ENCODE measurements at regions not wholly inside any gene's neighbourhood (a gene's known extent, or its start where the extent isn't known, plus 50 kb on each side); places are given as distances from the start of the nearest gene placed in this dataset.
"Not testable (repeated sequence)": the region's sequence is repeated elsewhere in the genome, so short reads cannot be mapped to it uniquely, and the experiment has no call there.

DNA sequence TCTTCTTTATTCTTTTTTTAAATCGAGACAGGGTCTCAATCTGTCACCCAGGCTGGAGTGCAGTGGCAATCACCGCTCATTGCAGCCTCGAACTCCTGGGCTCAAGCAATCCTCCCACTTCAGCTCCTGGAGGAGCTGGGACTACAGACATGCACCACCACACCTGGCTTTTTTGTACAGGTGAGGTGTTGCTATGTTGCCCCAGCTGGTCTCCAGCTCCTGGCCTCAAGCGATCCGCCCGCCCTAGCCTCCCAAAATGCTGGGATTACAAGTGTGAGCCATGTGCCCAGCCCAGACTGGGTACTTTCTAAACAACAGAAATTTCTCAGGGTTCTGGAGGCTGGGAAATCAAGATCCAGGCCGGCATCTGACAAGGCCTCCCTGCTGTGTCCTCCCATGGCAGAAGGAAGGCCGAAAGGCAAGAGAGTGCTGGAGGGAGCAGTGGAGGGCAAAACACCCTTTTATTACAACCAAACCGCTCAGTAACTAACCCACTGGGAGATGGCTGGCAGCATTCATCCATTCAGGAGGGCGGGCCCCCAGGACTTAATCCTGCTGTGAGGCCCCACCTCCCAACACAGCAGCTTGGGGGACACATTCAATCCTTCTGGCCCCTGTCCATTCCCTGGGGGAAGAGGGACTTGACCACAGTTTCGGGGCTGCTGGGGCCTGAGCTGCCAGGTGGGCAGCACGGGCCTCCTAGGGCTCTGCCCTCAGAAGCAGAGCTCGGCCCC, 76.6 kb downstream of the KCNJ18 start:
- not testable (repeated sequence) for H3K27ac ChIP-seq (ENCODE audit: low read depth in 1 of 2, low read length in 2 of 2); H3K9me3 ChIP-seq (ENCODE audit: control insufficient read depth, low read length); H3K36me3 ChIP-seq (ENCODE audit: control insufficient read depth in 1 of 2, insufficient read depth in 2 of 2, low read length in 1 of 2); H3K4me1 ChIP-seq (ENCODE audit: control insufficient read depth in 1 of 2, insufficient read depth in 2 of 2, low read length in 2 of 2); ATAC-seq (ENCODE audit: low FRiP score); H3K4me3 ChIP-seq (ENCODE audit: low read length in 2 of 2); H3K27me3 ChIP-seq (ENCODE audit: control insufficient read depth in 1 of 2, insufficient read depth in 2 of 2, low read length in 1 of 2)
- 77 to 79% methylated on average over 13 of the region's 13 CpGs for WGBS, 2 donors
- intact Hi-C loops (cut with DNase I), result loop anchor here in 1 of 2 donors (5.0 kb wide), 1 partner anchor 467 kb away; no protein-coding TSS in a partner anchor
- peak in 1 of 2 donors; percentile 66 for DNase-seq

DNA sequence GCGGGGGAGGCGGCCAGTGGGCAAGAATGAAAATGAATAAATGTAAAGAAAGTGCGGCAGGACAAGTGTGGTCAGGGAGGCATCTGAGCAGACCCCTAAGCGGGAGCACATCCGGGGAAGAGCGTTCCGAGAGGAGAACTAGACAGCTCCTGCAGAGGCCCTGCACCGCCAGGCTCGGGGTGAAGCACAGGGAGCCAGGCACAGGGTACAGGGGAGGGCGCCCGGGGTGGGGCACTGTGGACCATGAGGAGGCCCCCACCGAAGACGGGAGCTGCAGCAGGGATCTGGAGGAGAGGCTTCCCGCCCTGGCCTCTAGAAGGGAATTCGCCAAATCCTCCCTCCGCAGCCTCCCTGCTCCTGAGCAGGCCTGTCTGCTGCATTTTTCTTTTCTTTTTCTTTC, 77.5 kb downstream of the KCNJ18 start:
- intact Hi-C loops (cut with DNase I), result loop anchor here in 1 of 2 donors (5.0 kb wide), 1 partner anchor 467 kb away; no protein-coding TSS in a partner anchor
- not testable (repeated sequence) for H3K27ac ChIP-seq (ENCODE audit: low read depth in 1 of 2, low read length in 2 of 2); H3K27me3 ChIP-seq (ENCODE audit: control insufficient read depth in 1 of 2, insufficient read depth in 2 of 2, low read length in 1 of 2); H3K9me3 ChIP-seq (ENCODE audit: control insufficient read depth, low read length); H3K36me3 ChIP-seq (ENCODE audit: control insufficient read depth in 1 of 2, insufficient read depth in 2 of 2, low read length in 1 of 2); H3K4me3 ChIP-seq (ENCODE audit: low read length in 2 of 2); H3K4me1 ChIP-seq (ENCODE audit: control insufficient read depth in 1 of 2, insufficient read depth in 2 of 2, low read length in 2 of 2); ATAC-seq (ENCODE audit: low FRiP score)
- 92 to 93% methylated on average over 14 to 16 of the region's 16 CpGs for WGBS, 2 donors
- peak in 1 of 2 donors; percentile 70 for DNase-seq

DNA sequence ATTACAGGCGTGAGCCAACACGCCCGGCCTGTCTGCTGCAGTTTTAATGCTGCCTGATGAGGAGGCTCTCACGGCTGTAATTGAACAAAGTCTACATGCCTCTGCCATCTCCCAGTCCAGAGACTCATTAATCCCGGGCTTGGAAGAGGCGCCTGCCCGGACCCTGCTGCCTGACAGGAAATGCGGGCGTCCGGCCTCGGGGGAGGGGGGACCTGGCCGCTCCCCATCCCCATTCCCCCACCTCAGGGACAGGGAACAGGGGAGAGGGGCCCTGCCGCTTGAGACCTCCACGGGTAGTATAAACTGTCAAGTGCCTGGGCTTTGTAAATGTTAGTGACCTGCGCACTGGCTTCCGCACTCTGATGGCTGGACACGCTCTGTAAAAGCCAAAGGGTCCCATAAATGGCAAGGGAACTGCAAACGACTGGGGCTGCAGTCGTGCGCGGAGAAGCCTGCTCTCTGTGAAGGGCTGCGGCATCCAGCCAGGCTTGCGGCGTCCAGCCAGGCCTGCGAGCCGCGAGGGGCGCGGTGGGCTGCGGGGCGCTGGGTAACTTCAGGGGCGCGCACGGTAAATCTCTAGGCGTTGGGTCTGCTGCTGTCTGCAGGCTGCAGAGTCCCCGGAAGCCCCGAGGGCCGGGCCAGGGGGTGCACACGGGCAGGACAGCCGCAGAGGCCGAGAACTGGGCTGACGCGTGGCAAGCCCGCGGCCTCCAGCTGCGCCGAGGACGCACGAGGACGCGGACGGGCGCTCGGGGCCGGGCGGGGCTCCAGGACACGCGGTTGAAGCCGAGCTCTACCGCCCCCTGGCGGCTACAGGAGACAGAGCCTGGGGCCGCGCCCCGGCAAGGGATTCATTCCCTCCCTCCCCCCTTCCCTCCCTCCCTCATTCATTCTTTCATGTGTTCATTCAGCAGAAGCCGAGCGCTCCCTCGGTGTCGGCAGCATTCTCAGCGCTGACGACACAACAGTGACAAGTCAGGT, 78.4 kb downstream of the KCNJ18 start:
- 23 to 25% methylated on average over 30 to 37 of the region's 70 CpGs for WGBS, 2 donors
- H3K9me3 ChIP-seq (ENCODE audit: control insufficient read depth, low read length); H3K27me3 ChIP-seq (ENCODE audit: control insufficient read depth in 1 of 2, insufficient read depth in 2 of 2, low read length in 1 of 2); H3K27ac ChIP-seq (ENCODE audit: low read depth in 1 of 2, low read length in 2 of 2); intact Hi-C loops (cut with DNase I); H3K36me3 ChIP-seq (ENCODE audit: control insufficient read depth in 1 of 2, insufficient read depth in 2 of 2, low read length in 1 of 2); H3K4me1 ChIP-seq (ENCODE audit: control insufficient read depth in 1 of 2, insufficient read depth in 2 of 2, low read length in 2 of 2); DNase-seq; H3K4me3 ChIP-seq (ENCODE audit: low read length in 2 of 2): not testable (repeated sequence)
- ATAC-seq (ENCODE audit: low FRiP score), result peak; percentile 81

DNA sequence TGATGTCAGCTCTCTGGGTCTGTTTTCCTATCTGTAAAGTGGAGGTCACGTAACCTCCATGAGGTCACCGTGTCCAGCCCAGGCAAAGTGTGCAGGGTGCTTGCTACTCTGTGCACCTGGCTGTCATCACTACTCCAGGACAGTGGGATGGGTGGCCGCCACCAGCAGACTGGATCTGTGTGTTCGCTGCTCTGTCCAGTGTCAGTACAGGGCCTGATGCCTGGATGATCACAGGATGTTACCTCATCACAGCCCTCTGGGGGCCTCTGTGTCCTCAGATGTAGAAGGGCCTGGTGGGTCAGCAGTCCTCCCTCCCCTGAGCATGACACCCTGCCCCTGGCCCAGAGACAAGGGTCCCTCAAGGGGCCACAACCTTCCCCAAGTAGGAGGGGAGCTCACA, 80.0 kb downstream of the KCNJ18 start:
- ATAC-seq (ENCODE audit: low FRiP score) (no peak), DNase-seq (no peak)

DNA sequence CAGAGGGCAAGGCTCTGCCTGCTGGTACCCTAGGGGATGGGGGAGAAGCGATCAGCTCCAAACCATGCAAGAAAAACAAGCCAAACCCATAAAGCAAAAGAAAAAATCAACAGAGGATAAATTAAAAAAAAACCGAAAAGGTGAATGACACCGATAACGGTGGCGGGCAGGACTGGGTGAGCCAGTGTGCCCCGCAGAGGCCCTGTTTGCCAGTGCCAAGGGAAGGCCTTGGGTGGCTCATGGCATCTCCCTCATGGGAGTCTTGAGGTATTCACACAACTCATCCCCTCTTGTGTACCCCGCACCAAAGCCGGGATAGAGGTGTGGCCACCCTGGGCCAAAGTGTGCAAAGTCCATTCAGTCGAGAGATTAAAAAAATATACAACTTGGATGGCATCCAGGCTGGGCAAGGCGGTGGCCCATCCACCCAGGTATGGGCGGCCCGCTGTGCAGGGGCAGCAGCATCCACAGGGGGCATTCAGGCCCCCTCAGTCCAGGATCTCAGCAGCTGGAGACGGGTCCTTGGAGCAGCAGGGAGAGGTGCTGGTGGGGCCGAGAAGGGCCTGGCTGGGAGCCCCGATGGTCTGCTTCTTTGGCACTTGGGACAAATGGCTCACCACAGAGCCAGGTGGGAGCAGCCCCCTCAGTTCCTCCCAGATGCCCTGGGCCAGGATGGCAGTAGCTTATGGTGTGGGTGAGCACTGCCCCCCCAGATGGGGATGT, 80.8 kb downstream of the KCNJ18 start:
- WGBS, 2 donors, result 86 to 90% methylated on average over 13 to 15 of the region's 15 CpGs
- intact Hi-C loops (cut with DNase I); DNase-seq; H3K36me3 ChIP-seq (ENCODE audit: control insufficient read depth in 1 of 2, insufficient read depth in 2 of 2, low read length in 1 of 2); H3K4me1 ChIP-seq (ENCODE audit: control insufficient read depth in 1 of 2, insufficient read depth in 2 of 2, low read length in 2 of 2); ATAC-seq (ENCODE audit: low FRiP score); H3K9me3 ChIP-seq (ENCODE audit: control insufficient read depth, low read length); H3K27me3 ChIP-seq (ENCODE audit: control insufficient read depth in 1 of 2, insufficient read depth in 2 of 2, low read length in 1 of 2); H3K27ac ChIP-seq (ENCODE audit: low read depth in 1 of 2, low read length in 2 of 2); H3K4me3 ChIP-seq (ENCODE audit: low read length in 2 of 2): not testable (repeated sequence)

More for the DNA sequence above, 80.0 kb downstream of the KCNJ18 start:
- H3K27ac ChIP-seq (ENCODE audit: low read depth in 1 of 2, low read length in 2 of 2), result no peak overlapping the region
- no peaks in the 10 kb centered on the region for H3K27me3 ChIP-seq (ENCODE audit: control insufficient read depth in 1 of 2, insufficient read depth in 2 of 2, low read length in 1 of 2)
- no peaks in the 10 kb centered on the region for H3K36me3 ChIP-seq (ENCODE audit: control insufficient read depth in 1 of 2, insufficient read depth in 2 of 2, low read length in 1 of 2)
- no peaks in the 10 kb centered on the region for H3K4me1 ChIP-seq (ENCODE audit: control insufficient read depth in 1 of 2, insufficient read depth in 2 of 2, low read length in 2 of 2)
- 68 to 69% methylated on average over 4 of the region's 4 CpGs for WGBS, 2 donors
- no peaks in the 10 kb centered on the region for H3K9me3 ChIP-seq (ENCODE audit: control insufficient read depth, low read length)
- intact Hi-C loops (cut with DNase I), result no loop called here
- H3K4me3 ChIP-seq (ENCODE audit: low read length in 2 of 2), result no peak overlapping the region

DNA sequence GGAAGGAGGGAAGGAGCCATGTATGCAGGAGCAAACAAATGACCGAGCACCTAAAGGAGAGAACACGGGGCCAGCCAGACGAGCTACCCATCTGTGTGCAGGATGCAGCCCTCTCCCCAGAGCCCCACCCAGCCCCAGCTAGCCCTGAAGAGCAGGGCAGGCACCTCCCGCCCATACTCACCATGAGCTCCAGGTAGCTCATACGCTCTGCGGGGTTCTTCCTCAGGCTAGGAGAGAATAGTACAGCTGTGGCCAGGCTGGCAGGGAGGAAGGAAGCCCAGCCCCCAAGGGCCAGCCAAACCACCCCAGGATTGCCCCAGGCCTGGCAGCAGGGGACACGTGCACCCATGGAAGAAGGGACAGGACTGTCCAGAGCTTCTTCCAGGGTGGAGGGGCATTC, 81.9 kb downstream of the KCNJ18 start:
- ATAC-seq (ENCODE audit: low FRiP score) (no peak), DNase-seq (no peak)

DNA sequence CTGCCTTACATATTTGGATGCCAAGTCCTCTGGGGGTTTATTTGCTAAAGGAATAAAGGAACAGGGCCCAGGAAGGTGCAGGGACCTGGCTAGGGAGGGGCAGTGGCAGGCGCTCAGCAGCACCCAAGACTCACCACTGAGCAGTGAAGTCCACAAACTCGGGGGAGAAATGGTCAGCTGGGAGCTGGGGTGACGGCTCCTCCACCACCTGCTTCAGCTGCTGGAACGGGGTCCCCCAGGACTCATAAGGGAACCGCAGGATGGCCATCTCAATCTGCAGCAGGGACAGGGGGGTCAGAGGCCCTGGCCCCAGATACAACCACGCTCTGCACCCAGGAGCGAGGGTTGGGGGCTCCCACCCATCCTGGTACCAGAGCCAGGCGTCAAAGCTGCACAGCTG, 83.2 kb downstream of the KCNJ18 start:
- H3K36me3 ChIP-seq (ENCODE audit: control insufficient read depth in 1 of 2, insufficient read depth in 2 of 2, low read length in 1 of 2); H3K27ac ChIP-seq (ENCODE audit: low read depth in 1 of 2, low read length in 2 of 2); H3K27me3 ChIP-seq (ENCODE audit: control insufficient read depth in 1 of 2, insufficient read depth in 2 of 2, low read length in 1 of 2); intact Hi-C loops (cut with DNase I); DNase-seq; ATAC-seq (ENCODE audit: low FRiP score); H3K4me3 ChIP-seq (ENCODE audit: low read length in 2 of 2); H3K9me3 ChIP-seq (ENCODE audit: control insufficient read depth, low read length); H3K4me1 ChIP-seq (ENCODE audit: control insufficient read depth in 1 of 2, insufficient read depth in 2 of 2, low read length in 2 of 2): not testable (repeated sequence)
- WGBS, 2 donors, result 76 to 81% methylated on average over 8 of the region's 8 CpGs

More for the DNA sequence above, 81.9 kb downstream of the KCNJ18 start:
- intact Hi-C loops (cut with DNase I), result no loop called here
- 77 to 80% methylated on average over 7 of the region's 7 CpGs for WGBS, 2 donors
- Histone ChIP-seq H3K27me3 (ENCODE audit: control insufficient read depth in 1 of 2, insufficient read depth in 2 of 2, low read length in 1 of 2) (no peaks in the 10 kb centered on the region), H3K4me1 (ENCODE audit: control insufficient read depth in 1 of 2, insufficient read depth in 2 of 2, low read length in 2 of 2) (no peaks in the 10 kb centered on the region), H3K27ac (ENCODE audit: low read depth in 1 of 2, low read length in 2 of 2) (no peak overlapping the region), H3K9me3 (ENCODE audit: control insufficient read depth, low read length) (no peaks in the 10 kb centered on the region), H3K36me3 (ENCODE audit: control insufficient read depth in 1 of 2, insufficient read depth in 2 of 2, low read length in 1 of 2) (no peaks in the 10 kb centered on the region), H3K4me3 (ENCODE audit: low read length in 2 of 2) (no peak overlapping the region)

DNA sequence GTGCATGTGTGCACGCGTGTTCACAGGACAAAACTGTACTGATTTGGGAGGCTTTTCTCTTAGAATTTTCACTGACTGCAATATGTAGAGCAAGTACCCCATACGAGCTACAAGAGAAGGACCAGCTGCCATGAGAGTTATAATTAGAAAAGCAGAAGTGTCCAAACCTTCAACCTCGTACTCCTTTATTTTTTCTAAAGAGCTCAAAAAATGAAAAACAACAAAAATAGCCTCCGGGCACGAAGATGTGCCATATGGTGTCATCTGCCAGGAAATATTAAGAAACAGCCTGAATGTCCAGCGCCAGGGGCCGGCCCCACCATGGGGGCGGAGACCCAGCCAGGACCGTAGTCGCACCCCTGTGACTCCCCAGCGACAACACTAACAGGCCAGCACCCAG, 84.6 kb downstream of the KCNJ18 start:
- ATAC-seq (ENCODE audit: low FRiP score); H3K27ac ChIP-seq (ENCODE audit: low read depth in 1 of 2, low read length in 2 of 2); H3K4me3 ChIP-seq (ENCODE audit: low read length in 2 of 2); H3K36me3 ChIP-seq (ENCODE audit: control insufficient read depth in 1 of 2, insufficient read depth in 2 of 2, low read length in 1 of 2); H3K4me1 ChIP-seq (ENCODE audit: control insufficient read depth in 1 of 2, insufficient read depth in 2 of 2, low read length in 2 of 2); intact Hi-C loops (cut with DNase I); H3K9me3 ChIP-seq (ENCODE audit: control insufficient read depth, low read length); DNase-seq; H3K27me3 ChIP-seq (ENCODE audit: control insufficient read depth in 1 of 2, insufficient read depth in 2 of 2, low read length in 1 of 2): not testable (repeated sequence)
- WGBS, 2 donors, result 79 to 81% methylated on average over 10 to 12 of the region's 12 CpGs
